ENCODE measurements at regions not wholly inside any gene's neighbourhood (a gene's known extent, or its start where the extent isn't known, plus 50 kb on each side); places are given as distances from the start of the nearest gene placed in this dataset.

- peaks cover 0 to 20% (median 5%) of the 10 kb centered on the region in 9 donors for H3K9me3 Mint-ChIP-seq
- POLR2A ChIA-PET = no interaction called here
- DNase-seq (no peak), ATAC-seq (no peak)
- no peak overlapping the region for H3K27ac Mint-ChIP-seq
- H3K27me3 Mint-ChIP-seq = no peaks in the 10 kb centered on the region
- H3K4me3 Mint-ChIP-seq = no peak overlapping the region
- H3K36me3 Mint-ChIP-seq = no peaks in the 10 kb centered on the region
- no peaks in the 10 kb centered on the region for H3K4me1 Mint-ChIP-seq
These were observed 1010.0 kb upstream of the CADM2 start for GRCh38 chr3:83948771-83949170.

GRCh38 chr3:83953417-83954089 is 1005.2 kb upstream of the CADM2 start:
- H3K4me3 Mint-ChIP-seq = no peak overlapping the region
- no peaks in the 10 kb centered on the region for H3K4me1 Mint-ChIP-seq
- H3K27ac Mint-ChIP-seq = no peak overlapping the region
- DNase-seq = no peak
- no peak for ATAC-seq
- H3K9me3 Mint-ChIP-seq = peaks cover 0 to 10% (median 7%) of the 10 kb centered on the region in 9 donors
- H3K27me3 Mint-ChIP-seq = no peaks in the 10 kb centered on the region
- POLR2A ChIA-PET = no interaction called here
- no peaks in the 10 kb centered on the region for H3K36me3 Mint-ChIP-seq

GRCh38 chr3:83956431-83956830 is 1002.4 kb upstream of the CADM2 start:
- POLR2A ChIA-PET = no interaction called here
- Mint-ChIP-seq H3K4me3 (no peak overlapping the region), H3K27ac (no peak overlapping the region), H3K36me3 (no peaks in the 10 kb centered on the region), H3K9me3 (peaks cover 0 to 17% (median 5%) of the 10 kb centered on the region in 9 donors), H3K4me1 (no peaks in the 10 kb centered on the region), H3K27me3 (no peaks in the 10 kb centered on the region)
- DNase-seq (no peak), ATAC-seq (no peak)

GRCh38 chr3:83968356-83968755 is 990.4 kb upstream of the CADM2 start:
- H3K27me3 Mint-ChIP-seq = no peaks in the 10 kb centered on the region
- no peak overlapping the region for H3K27ac Mint-ChIP-seq
- no peak for ATAC-seq
- H3K4me3 Mint-ChIP-seq = no peak overlapping the region
- H3K36me3 Mint-ChIP-seq = peaks cover 0 to 5% (median 0%) of the 10 kb centered on the region in 3 donors
- POLR2A ChIA-PET = no interaction called here
- H3K9me3 Mint-ChIP-seq = peaks cover 0 to 28% (median 8%) of the 10 kb centered on the region in 9 donors
- no peak for DNase-seq
- H3K4me1 Mint-ChIP-seq = no peaks in the 10 kb centered on the region

- POLR2A ChIA-PET = no interaction called here
- Mint-ChIP-seq H3K27me3 (no peaks in the 10 kb centered on the region), H3K4me3 (no peak overlapping the region), H3K27ac (no peak overlapping the region), H3K36me3 (no peaks in the 10 kb centered on the region), H3K9me3 (peaks cover 0 to 30% (median 10%) of the 10 kb centered on the region in 9 donors), H3K4me1 (no peaks in the 10 kb centered on the region)
- DNase-seq (no peak), ATAC-seq (no peak)
These were observed 987.1 kb upstream of the CADM2 start for GRCh38 chr3:83971666-83972065.

- H3K9me3 Mint-ChIP-seq = peaks cover under 1 to 50% (median 19%) of the 10 kb centered on the region in 9 donors
- H3K36me3 Mint-ChIP-seq = peaks cover 0 to 5% (median 0%) of the 10 kb centered on the region in 3 donors
- no peak overlapping the region for H3K4me3 Mint-ChIP-seq
- no peak for ATAC-seq
- POLR2A ChIA-PET = no interaction called here
- no peak for DNase-seq
- H3K27me3 Mint-ChIP-seq = no peaks in the 10 kb centered on the region
- no peaks in the 10 kb centered on the region for H3K4me1 Mint-ChIP-seq
- H3K27ac Mint-ChIP-seq = no peak overlapping the region
These were observed 950.2 kb upstream of the CADM2 start for GRCh38 chr3:84008623-84009022.

- no peaks in the 10 kb centered on the region for H3K27me3 Mint-ChIP-seq
- no peak overlapping the region for H3K4me3 Mint-ChIP-seq
- no peak for ATAC-seq
- H3K36me3 Mint-ChIP-seq = no peaks in the 10 kb centered on the region
- no peak overlapping the region for H3K27ac Mint-ChIP-seq
- POLR2A ChIA-PET = no interaction called here
- no peak for DNase-seq
- no peaks in the 10 kb centered on the region for H3K4me1 Mint-ChIP-seq
- H3K9me3 Mint-ChIP-seq = peaks cover 0 to 14% (median 5%) of the 10 kb centered on the region in 9 donors
These were observed 934.9 kb upstream of the CADM2 start for GRCh38 chr3:84023842-84024241.

- no peaks in the 10 kb centered on the region for H3K4me1 Mint-ChIP-seq
- H3K4me3 Mint-ChIP-seq = no peak overlapping the region
- ATAC-seq (no peak), DNase-seq (no peak)
- H3K27me3 Mint-ChIP-seq = no peaks in the 10 kb centered on the region
- H3K9me3 Mint-ChIP-seq = peaks cover 5 to 42% (median 20%) of the 10 kb centered on the region in 9 donors
- H3K27ac Mint-ChIP-seq = no peak overlapping the region
- H3K36me3 Mint-ChIP-seq = peaks cover 0 to under 1% (median 0%) of the 10 kb centered on the region in 3 donors
- POLR2A ChIA-PET = no interaction called here
These were observed 919.7 kb upstream of the CADM2 start for GRCh38 chr3:84039099-84039498.

GRCh38 chr3:84042399-84043106 is 916.2 kb upstream of the CADM2 start:
- H3K9me3 Mint-ChIP-seq = peaks cover 0 to 20% (median 8%) of the 10 kb centered on the region in 9 donors
- no peaks in the 10 kb centered on the region for H3K27me3 Mint-ChIP-seq
- no peak overlapping the region for H3K4me3 Mint-ChIP-seq
- no peak for ATAC-seq
- no peak for DNase-seq
- H3K36me3 Mint-ChIP-seq = no peaks in the 10 kb centered on the region
- POLR2A ChIA-PET = no interaction called here
- no peak overlapping the region for H3K27ac Mint-ChIP-seq
- H3K4me1 Mint-ChIP-seq = no peaks in the 10 kb centered on the region

- no peak for ATAC-seq
- Mint-ChIP-seq H3K4me3 (no peak overlapping the region), H3K4me1 (no peaks in the 10 kb centered on the region), H3K27ac (no peak overlapping the region), H3K27me3 (no peaks in the 10 kb centered on the region), H3K9me3 (peaks cover 0 to 10% (median 6%) of the 10 kb centered on the region in 9 donors), H3K36me3 (no peaks in the 10 kb centered on the region)
- POLR2A ChIA-PET = no interaction called here
- no peak for DNase-seq
These were observed 891.9 kb upstream of the CADM2 start for GRCh38 chr3:84066915-84067314.

GRCh38 chr3:84073664-84074063 is 885.1 kb upstream of the CADM2 start:
- Mint-ChIP-seq H3K27me3 (no peaks in the 10 kb centered on the region), H3K27ac (no peak overlapping the region), H3K4me1 (no peaks in the 10 kb centered on the region), H3K4me3 (no peak overlapping the region), H3K36me3 (no peaks in the 10 kb centered on the region), H3K9me3 (peaks cover 0 to 26% (median 8%) of the 10 kb centered on the region in 9 donors)
- ATAC-seq (no peak), DNase-seq (no peak)
- POLR2A ChIA-PET = no interaction called here

GRCh38 chr3:84074767-84075166 is 884.0 kb upstream of the CADM2 start:
- H3K36me3 Mint-ChIP-seq = no peaks in the 10 kb centered on the region
- no peaks in the 10 kb centered on the region for H3K4me1 Mint-ChIP-seq
- peaks cover 0 to 26% (median 7%) of the 10 kb centered on the region in 9 donors for H3K9me3 Mint-ChIP-seq
- POLR2A ChIA-PET = no interaction called here
- no peaks in the 10 kb centered on the region for H3K27me3 Mint-ChIP-seq
- no peak overlapping the region for H3K27ac Mint-ChIP-seq
- DNase-seq = no peak
- H3K4me3 Mint-ChIP-seq = no peak overlapping the region
- ATAC-seq = no peak

- peaks cover 0 to 25% (median 3%) of the 10 kb centered on the region in 9 donors for H3K9me3 Mint-ChIP-seq
- H3K4me1 Mint-ChIP-seq = no peaks in the 10 kb centered on the region
- DNase-seq (no peak), ATAC-seq (no peak)
- no peak overlapping the region for H3K27ac Mint-ChIP-seq
- no peaks in the 10 kb centered on the region for H3K27me3 Mint-ChIP-seq
- POLR2A ChIA-PET = no interaction called here
- H3K36me3 Mint-ChIP-seq = no peaks in the 10 kb centered on the region
- H3K4me3 Mint-ChIP-seq = no peak overlapping the region
These were observed 881.3 kb upstream of the CADM2 start for GRCh38 chr3:84077479-84077878.

GRCh38 chr3:84082726-84083125 is 876.1 kb upstream of the CADM2 start:
- Mint-ChIP-seq H3K27me3 (no peaks in the 10 kb centered on the region), H3K4me1 (no peaks in the 10 kb centered on the region), H3K9me3 (peaks cover 0 to 19% (median 4%) of the 10 kb centered on the region in 9 donors), H3K27ac (no peak overlapping the region), H3K4me3 (no peak overlapping the region), H3K36me3 (no peaks in the 10 kb centered on the region)
- DNase-seq = no peak
- POLR2A ChIA-PET = no interaction called here
- no peak for ATAC-seq
